ENCODE measurements at regions not wholly inside any gene's neighbourhood (a gene's known extent, or its start where the extent isn't known, plus 50 kb on each side); places are given as distances from the start of the nearest gene placed in this dataset.

- H3K27ac ChIP-seq (ENCODE audit: low read length in 2 of 2) = no peak overlapping the region
- peaks cover 25% of the 10 kb centered on the region for H3K4me1 Mint-ChIP-seq
- H3K27me3 Mint-ChIP-seq = peaks cover 78% of the 10 kb centered on the region
- H3K4me1 ChIP-seq (ENCODE audit: control insufficient read depth in 2 of 2, insufficient read depth in 2 of 2, low read length in 2 of 2) = peaks cover 45 to 55% of the 10 kb centered on the region in 2 donors
- peak overlapping the region; percentile 37 for H3K4me3 Mint-ChIP-seq
- H3K27ac Mint-ChIP-seq = no peak overlapping the region
- ATAC-seq (ENCODE audit: low read depth) (no peak), DNase-seq (peak; percentile 41)
- peak overlapping the region; percentile 44 for H3K9ac ChIP-seq (ENCODE audit: low read length)
- H3K9me3 ChIP-seq (ENCODE audit: control extremely low read depth in 1 of 3, control insufficient read depth in 2 of 3, insufficient read depth in 1 of 3, low read length in 2 of 3) = peaks cover 0 to 20% (median 0%) of the 10 kb centered on the region in 3 donors
- peaks cover 0 to 76% (median 55%) of the 10 kb centered on the region in 4 experiments for H3K27me3 ChIP-seq (replicated peaks in 1 of 4; ENCODE audit: control extremely low read depth in 1 of 4, control insufficient read depth in 3 of 4, insufficient read depth in 4 of 4, low read length in 3 of 4)
- POLR2A ChIA-PET = no interaction called here
- CTCF ChIA-PET = interaction anchor here (0.6 to 3.1 kb wide), 8 partner anchors 17 to 386 kb away, joined by 4 to 11 read pairs (median 5); no protein-coding TSS in a partner anchor
- H3K36me3 ChIP-seq (replicated peaks in 1 of 2; ENCODE audit: control extremely low read depth in 1 of 2, control insufficient read depth in 1 of 2, extremely low read depth in 1 of 2, insufficient read depth in 2 of 2, low read length in 1 of 2) = no peaks in the 10 kb centered on the region
- 9% methylated on average over 31 of the region's 42 CpGs for WGBS (ENCODE audit: insufficient coverage)
- H4K20me1 ChIP-seq (ENCODE audit: control insufficient read depth, insufficient read depth, low read length, poor library complexity, severe bottlenecking) = no peaks in the 10 kb centered on the region
- H3K4me2 ChIP-seq (replicated peaks; ENCODE audit: low read depth, low read length, poor library complexity, severe bottlenecking) = peak overlapping the region; percentile 75
- intact Hi-C loops (cut with micrococcal nuclease) = loop anchor here (1.0 kb wide), 1 partner anchor 153 kb away; no protein-coding TSS in a partner anchor
- no peak overlapping the region for H2AFZ ChIP-seq (ENCODE audit: insufficient read depth, low read depth, low read length, poor library complexity, severe bottlenecking)
- TF ChIP-seq EZH2 (IDR thresholded peaks at IDR 0.05; ENCODE audit: borderline replicate concordance, insufficient read depth, low read depth, low read length, poor library complexity, severe bottlenecking) (peak; percentile 85), CTCF (IDR thresholded peaks at IDR 0.05) (no peak)
- H3K79me2 ChIP-seq (ENCODE audit: control insufficient read depth, insufficient read depth, low read length) = no peaks in the 10 kb centered on the region
- no peaks in the 10 kb centered on the region for H3K9me3 Mint-ChIP-seq (ENCODE audit: insufficient read depth)
- peak overlapping the region in 4 of 5 experiments; percentile 13 to 41 (median 22) for H3K4me3 ChIP-seq (ENCODE audit: control extremely low read depth in 1 of 5, extremely low read depth in 1 of 5, insufficient read depth in 1 of 5, low read depth in 2 of 5, low read length in 4 of 5)
Measured at GRCh38 chr7:155380976-155381851, 76.7 kb upstream of the EN2 start.

All from B cell (primary cell).